ENCODE measurements at regions not wholly inside any gene's neighbourhood (a gene's known extent, or its start where the extent isn't known, plus 50 kb on each side); places are given as distances from the start of the nearest gene placed in this dataset.

- TF ChIP-seq, protein P1, sequence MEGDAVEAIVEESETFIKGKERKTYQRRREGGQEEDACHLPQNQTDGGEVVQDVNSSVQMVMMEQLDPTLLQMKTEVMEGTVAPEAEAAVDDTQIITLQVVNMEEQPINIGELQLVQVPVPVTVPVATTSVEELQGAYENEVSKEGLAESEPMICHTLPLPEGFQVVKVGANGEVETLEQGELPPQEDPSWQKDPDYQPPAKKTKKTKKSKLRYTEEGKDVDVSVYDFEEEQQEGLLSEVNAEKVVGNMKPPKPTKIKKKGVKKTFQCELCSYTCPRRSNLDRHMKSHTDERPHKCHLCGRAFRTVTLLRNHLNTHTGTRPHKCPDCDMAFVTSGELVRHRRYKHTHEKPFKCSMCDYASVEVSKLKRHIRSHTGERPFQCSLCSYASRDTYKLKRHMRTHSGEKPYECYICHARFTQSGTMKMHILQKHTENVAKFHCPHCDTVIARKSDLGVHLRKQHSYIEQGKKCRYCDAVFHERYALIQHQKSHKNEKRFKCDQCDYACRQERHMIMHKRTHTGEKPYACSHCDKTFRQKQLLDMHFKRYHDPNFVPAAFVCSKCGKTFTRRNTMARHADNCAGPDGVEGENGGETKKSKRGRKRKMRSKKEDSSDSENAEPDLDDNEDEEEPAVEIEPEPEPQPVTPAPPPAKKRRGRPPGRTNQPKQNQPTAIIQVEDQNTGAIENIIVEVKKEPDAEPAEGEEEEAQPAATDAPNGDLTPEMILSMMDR (IDR thresholded peaks at IDR 0.05; ENCODE audit: borderline replicate concordance, extremely low read depth, low read length, poor library complexity, severe bottlenecking), result no peak
- no peak for TF ChIP-seq EZH2 (IDR thresholded peaks at IDR 0.05; ENCODE audit: borderline replicate concordance, low read depth, low read length, severe bottlenecking)
Observed at GRCh38 chr6:169893624-169894023, 142.2 kb downstream of the ERMARD start.

Measured in DND-41 (cell line).